ENCODE measurements at regions not wholly inside any gene's neighbourhood (a gene's known extent, or its start where the extent isn't known, plus 50 kb on each side); places are given as distances from the start of the nearest gene placed in this dataset.

DNA sequence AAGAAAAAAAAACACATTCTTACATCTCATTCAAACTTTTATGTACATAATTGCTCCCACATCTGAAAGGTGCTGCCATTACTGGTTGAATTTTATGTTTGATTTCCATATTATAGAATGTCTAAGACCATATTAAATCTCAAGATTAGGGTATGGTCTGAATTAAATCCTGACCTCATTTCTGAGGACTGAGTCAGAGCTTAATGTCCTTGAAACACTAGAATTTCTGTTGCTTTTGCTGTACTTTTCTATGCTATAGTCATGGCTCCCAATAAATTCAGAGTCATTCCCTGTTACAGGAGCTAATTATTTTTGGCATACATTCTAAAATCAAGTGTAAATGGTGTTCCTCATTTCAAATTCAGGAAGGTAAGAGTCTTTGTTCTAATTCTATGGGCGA, 285.3 kb upstream of the MANEA start:
- H3K4me2 ChIP-seq (replicated peaks; ENCODE audit: extremely low read depth, low read length, poor library complexity, severe bottlenecking): no peak overlapping the region
- Mint-ChIP-seq H3K27ac (no peak overlapping the region), H3K36me3 (no peaks in the 10 kb centered on the region), H3K27me3 (ENCODE audit: low read depth in 3 of 3) (no peaks in the 10 kb centered on the region), H3K4me1 (no peaks in the 10 kb centered on the region), H3K9me3 (peaks cover 0 to 2% (median 0%) of the 10 kb centered on the region in 7 donors), H3K4me3 (no peak overlapping the region)
- H2AFZ ChIP-seq (ENCODE audit: insufficient read depth, low read depth, low read length, poor library complexity, severe bottlenecking): no peak overlapping the region
- H3K36me3 ChIP-seq (replicated peaks in 1 of 2; ENCODE audit: control insufficient read depth in 1 of 2, insufficient read depth in 2 of 2, low read length in 2 of 2): no peaks in the 10 kb centered on the region
- no peaks in the 10 kb centered on the region for H3K4me1 ChIP-seq (ENCODE audit: control insufficient read depth in 1 of 2, insufficient read depth in 2 of 2, low read length in 2 of 2)
- intact Hi-C loops (cut with micrococcal nuclease): no loop called here
- no peak overlapping the region for H3K27ac ChIP-seq (ENCODE audit: low read depth in 1 of 2, low read length in 2 of 2)
- H3K9ac ChIP-seq (ENCODE audit: insufficient read depth, low read length, poor library complexity, severe bottlenecking): no peak overlapping the region
- TF ChIP-seq, protein P1, sequence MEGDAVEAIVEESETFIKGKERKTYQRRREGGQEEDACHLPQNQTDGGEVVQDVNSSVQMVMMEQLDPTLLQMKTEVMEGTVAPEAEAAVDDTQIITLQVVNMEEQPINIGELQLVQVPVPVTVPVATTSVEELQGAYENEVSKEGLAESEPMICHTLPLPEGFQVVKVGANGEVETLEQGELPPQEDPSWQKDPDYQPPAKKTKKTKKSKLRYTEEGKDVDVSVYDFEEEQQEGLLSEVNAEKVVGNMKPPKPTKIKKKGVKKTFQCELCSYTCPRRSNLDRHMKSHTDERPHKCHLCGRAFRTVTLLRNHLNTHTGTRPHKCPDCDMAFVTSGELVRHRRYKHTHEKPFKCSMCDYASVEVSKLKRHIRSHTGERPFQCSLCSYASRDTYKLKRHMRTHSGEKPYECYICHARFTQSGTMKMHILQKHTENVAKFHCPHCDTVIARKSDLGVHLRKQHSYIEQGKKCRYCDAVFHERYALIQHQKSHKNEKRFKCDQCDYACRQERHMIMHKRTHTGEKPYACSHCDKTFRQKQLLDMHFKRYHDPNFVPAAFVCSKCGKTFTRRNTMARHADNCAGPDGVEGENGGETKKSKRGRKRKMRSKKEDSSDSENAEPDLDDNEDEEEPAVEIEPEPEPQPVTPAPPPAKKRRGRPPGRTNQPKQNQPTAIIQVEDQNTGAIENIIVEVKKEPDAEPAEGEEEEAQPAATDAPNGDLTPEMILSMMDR (IDR thresholded peaks at IDR 0.05): no peak
- H3K4me3 ChIP-seq (replicated peaks in 1 of 3; ENCODE audit: low read depth in 2 of 3, low read length in 3 of 3): no peak overlapping the region
- WGBS (ENCODE audit: insufficient coverage): no CpG with 5 or more reads among the region's 1 CpG
- H3K79me2 ChIP-seq (ENCODE audit: insufficient read depth, low read length): no peaks in the 10 kb centered on the region
- no peak for DNase-seq
- H3K27me3 ChIP-seq (ENCODE audit: control insufficient read depth in 2 of 2, insufficient read depth in 2 of 2, low read length in 2 of 2): no peaks in the 10 kb centered on the region
- H3K9me3 ChIP-seq (replicated peaks in 1 of 2; ENCODE audit: control insufficient read depth in 1 of 2, insufficient read depth in 1 of 2, low read length in 2 of 2): no peaks in the 10 kb centered on the region
- H4K20me1 ChIP-seq (ENCODE audit: insufficient read depth, low read length): no peaks in the 10 kb centered on the region

GRCh38 chr6:95293257-95293656, 284.1 kb upstream of the MANEA start:
- Histone ChIP-seq H2AFZ (ENCODE audit: insufficient read depth, low read depth, low read length, poor library complexity, severe bottlenecking) (no peak overlapping the region), H3K27me3 (ENCODE audit: control insufficient read depth in 2 of 2, insufficient read depth in 2 of 2, low read length in 2 of 2) (no peaks in the 10 kb centered on the region), H3K36me3 (replicated peaks in 1 of 2; ENCODE audit: control insufficient read depth in 1 of 2, insufficient read depth in 2 of 2, low read length in 2 of 2) (no peaks in the 10 kb centered on the region), H3K27ac (ENCODE audit: low read depth in 1 of 2, low read length in 2 of 2) (no peak overlapping the region), H3K9ac (ENCODE audit: insufficient read depth, low read length, poor library complexity, severe bottlenecking) (no peak overlapping the region), H3K4me1 (ENCODE audit: control insufficient read depth in 1 of 2, insufficient read depth in 2 of 2, low read length in 2 of 2) (no peaks in the 10 kb centered on the region), H3K9me3 (replicated peaks in 1 of 2; ENCODE audit: control insufficient read depth in 1 of 2, insufficient read depth in 1 of 2, low read length in 2 of 2) (no peaks in the 10 kb centered on the region), H4K20me1 (ENCODE audit: insufficient read depth, low read length) (no peaks in the 10 kb centered on the region), H3K4me3 (replicated peaks in 1 of 3; ENCODE audit: low read depth in 2 of 3, low read length in 3 of 3) (no peak overlapping the region), H3K4me2 (replicated peaks; ENCODE audit: extremely low read depth, low read length, poor library complexity, severe bottlenecking) (no peak overlapping the region), H3K79me2 (ENCODE audit: insufficient read depth, low read length) (no peaks in the 10 kb centered on the region)
- Mint-ChIP-seq H3K4me3 (no peak overlapping the region), H3K4me1 (no peaks in the 10 kb centered on the region), H3K27ac (no peak overlapping the region), H3K27me3 (ENCODE audit: low read depth in 3 of 3) (no peaks in the 10 kb centered on the region), H3K9me3 (peaks cover 0 to 2% (median 0%) of the 10 kb centered on the region in 7 donors), H3K36me3 (no peaks in the 10 kb centered on the region)
- no peak for DNase-seq
- TF ChIP-seq, protein P1 (IDR thresholded peaks at IDR 0.05): no peak
- intact Hi-C loops (cut with micrococcal nuclease): no loop called here
- 65% methylated on average over 2 of the region's 2 CpGs for WGBS (ENCODE audit: insufficient coverage)

Data from CD14-positive monocyte (primary cell).